ENCODE measurements at regions not wholly inside any gene's neighbourhood (a gene's known extent, or its start where the extent isn't known, plus 50 kb on each side); places are given as distances from the start of the nearest gene placed in this dataset.
A peak's percentile ranks its signal among the peaks of the same experiment; 100 is the strongest.

DNA sequence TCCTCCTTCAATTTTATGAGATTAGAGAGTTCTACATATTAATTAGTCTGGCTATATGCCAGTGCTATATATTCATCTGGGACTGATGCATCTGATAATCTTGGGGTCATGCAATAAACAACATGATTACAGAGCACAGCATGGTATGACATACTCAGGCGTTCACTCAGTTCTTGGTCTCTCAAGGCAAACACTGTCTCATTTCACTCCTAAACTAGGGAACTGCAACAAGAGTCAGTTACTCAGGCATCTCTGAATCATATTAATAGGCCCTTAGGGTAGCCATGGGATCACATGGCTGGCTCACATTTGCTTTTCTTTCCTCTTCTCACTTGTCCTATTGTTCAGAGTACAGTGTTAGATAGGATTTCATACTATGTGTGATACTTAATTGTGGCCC lies 91.8 kb upstream of the TMEM260 start:
- TF ChIP-seq, protein P1, sequence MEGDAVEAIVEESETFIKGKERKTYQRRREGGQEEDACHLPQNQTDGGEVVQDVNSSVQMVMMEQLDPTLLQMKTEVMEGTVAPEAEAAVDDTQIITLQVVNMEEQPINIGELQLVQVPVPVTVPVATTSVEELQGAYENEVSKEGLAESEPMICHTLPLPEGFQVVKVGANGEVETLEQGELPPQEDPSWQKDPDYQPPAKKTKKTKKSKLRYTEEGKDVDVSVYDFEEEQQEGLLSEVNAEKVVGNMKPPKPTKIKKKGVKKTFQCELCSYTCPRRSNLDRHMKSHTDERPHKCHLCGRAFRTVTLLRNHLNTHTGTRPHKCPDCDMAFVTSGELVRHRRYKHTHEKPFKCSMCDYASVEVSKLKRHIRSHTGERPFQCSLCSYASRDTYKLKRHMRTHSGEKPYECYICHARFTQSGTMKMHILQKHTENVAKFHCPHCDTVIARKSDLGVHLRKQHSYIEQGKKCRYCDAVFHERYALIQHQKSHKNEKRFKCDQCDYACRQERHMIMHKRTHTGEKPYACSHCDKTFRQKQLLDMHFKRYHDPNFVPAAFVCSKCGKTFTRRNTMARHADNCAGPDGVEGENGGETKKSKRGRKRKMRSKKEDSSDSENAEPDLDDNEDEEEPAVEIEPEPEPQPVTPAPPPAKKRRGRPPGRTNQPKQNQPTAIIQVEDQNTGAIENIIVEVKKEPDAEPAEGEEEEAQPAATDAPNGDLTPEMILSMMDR (IDR thresholded peaks at IDR 0.05; ENCODE audit: control extremely low read depth, extremely low read depth), result no peak
- ATAC-seq (ENCODE audit: insufficient read depth, low FRiP score), result no peak
- no peak overlapping the region for H3K27ac ChIP-seq (ENCODE audit: low read depth in 1 of 2, low read length in 1 of 2)
- no peak for DNase-seq
- H3K4me3 ChIP-seq, result no peak overlapping the region
- no peaks in the 10 kb centered on the region for H3K9me3 ChIP-seq (ENCODE audit: control insufficient read depth in 4 of 4, insufficient read depth in 3 of 4, low read length in 3 of 4)
- 52 to 63% methylated on average over 1 of the region's 1 CpG for WGBS, 2 donors
- H3K27me3 ChIP-seq (ENCODE audit: control insufficient read depth in 3 of 3, insufficient read depth in 3 of 3, low read length in 2 of 3), result peaks cover 0 to 2% (median 0%) of the 10 kb centered on the region in 3 donors
- H3K36me3 ChIP-seq (ENCODE audit: control insufficient read depth in 4 of 4, insufficient read depth in 4 of 4, low read length in 4 of 4), result no peaks in the 10 kb centered on the region
- peaks cover 0 to 5% (median 0%) of the 10 kb centered on the region in 5 donors for H3K4me1 ChIP-seq (ENCODE audit: control insufficient read depth in 5 of 5, insufficient read depth in 5 of 5, low read length in 5 of 5)
- H3K9ac ChIP-seq (ENCODE audit: insufficient read depth in 1 of 2, low read length in 2 of 2), result no peak overlapping the region

DNA sequence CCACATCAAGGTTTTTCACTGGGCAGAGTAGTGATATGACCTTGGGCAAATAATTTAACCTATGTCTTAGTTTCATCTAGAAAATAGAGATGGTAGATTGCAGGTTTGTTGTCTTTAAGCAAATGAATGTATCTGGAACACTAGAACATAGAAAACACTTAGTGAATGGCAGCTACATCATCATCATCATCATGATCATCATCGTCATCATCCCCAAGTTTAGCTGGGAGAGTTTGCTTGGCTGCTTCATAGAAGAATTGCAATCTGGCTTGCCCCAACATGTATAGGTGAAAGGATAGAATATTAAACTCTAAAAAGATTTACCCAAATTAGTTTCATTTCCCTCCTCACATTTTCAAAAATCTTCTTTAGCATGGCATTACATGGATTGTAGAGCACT lies 91.3 kb upstream of the TMEM260 start:
- TF ChIP-seq, protein P1 (IDR thresholded peaks at IDR 0.05; ENCODE audit: control extremely low read depth, extremely low read depth), result no peak
- no peak overlapping the region for H3K27ac ChIP-seq (ENCODE audit: low read depth in 1 of 2, low read length in 1 of 2)
- H3K9ac ChIP-seq (ENCODE audit: insufficient read depth in 1 of 2, low read length in 2 of 2), result no peak overlapping the region
- peaks cover 0 to 2% (median 0%) of the 10 kb centered on the region in 3 donors for H3K27me3 ChIP-seq (ENCODE audit: control insufficient read depth in 3 of 3, insufficient read depth in 3 of 3, low read length in 2 of 3)
- no peaks in the 10 kb centered on the region for H3K36me3 ChIP-seq (ENCODE audit: control insufficient read depth in 4 of 4, insufficient read depth in 4 of 4, low read length in 4 of 4)
- no peak for DNase-seq
- H3K4me1 ChIP-seq (ENCODE audit: control insufficient read depth in 5 of 5, insufficient read depth in 5 of 5, low read length in 5 of 5), result peaks cover 0 to 5% (median 0%) of the 10 kb centered on the region in 5 donors
- no peaks in the 10 kb centered on the region for H3K9me3 ChIP-seq (ENCODE audit: control insufficient read depth in 4 of 4, insufficient read depth in 3 of 4, low read length in 3 of 4)
- no peak for ATAC-seq (ENCODE audit: insufficient read depth, low FRiP score)
- 85 to 97% methylated on average over 1 of the region's 1 CpG for WGBS, 2 donors
- no peak overlapping the region for H3K4me3 ChIP-seq

DNA sequence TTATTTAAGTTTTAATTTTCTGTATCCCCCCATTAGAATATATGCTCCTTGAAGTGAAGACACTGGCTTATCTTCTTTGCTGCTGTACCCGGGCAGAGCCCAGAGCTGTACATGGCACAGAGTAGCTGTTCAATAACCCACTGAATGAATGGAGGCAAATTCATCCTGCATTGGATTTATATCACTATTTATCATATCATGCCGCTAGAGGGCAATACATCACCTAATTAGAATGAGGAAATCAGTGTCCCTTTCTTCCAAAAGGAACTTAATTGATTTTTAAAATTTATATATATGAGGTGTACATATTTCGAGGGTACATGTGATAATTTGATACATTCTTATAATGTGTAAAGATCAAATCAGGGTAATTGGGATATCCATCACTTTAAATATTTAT lies 89.2 kb upstream of the TMEM260 start:
- H3K27ac ChIP-seq (ENCODE audit: low read depth in 1 of 2, low read length in 1 of 2), result no peak overlapping the region
- H3K27me3 ChIP-seq (ENCODE audit: control insufficient read depth in 3 of 3, insufficient read depth in 3 of 3, low read length in 2 of 3), result peaks cover 0 to 2% (median 0%) of the 10 kb centered on the region in 3 donors
- peak in 2 of 3 donors; percentile 28 to 41 for DNase-seq
- TF ChIP-seq, protein P1 (IDR thresholded peaks at IDR 0.05; ENCODE audit: control extremely low read depth, extremely low read depth), result peak; percentile 10
- peaks cover 0 to 5% (median 0%) of the 10 kb centered on the region in 5 donors for H3K4me1 ChIP-seq (ENCODE audit: control insufficient read depth in 5 of 5, insufficient read depth in 5 of 5, low read length in 5 of 5)
- WGBS, 2 donors, result 12 to 20% methylated on average over 3 of the region's 3 CpGs
- ATAC-seq (ENCODE audit: insufficient read depth, low FRiP score), result no peak
- H3K9ac ChIP-seq (ENCODE audit: insufficient read depth in 1 of 2, low read length in 2 of 2), result no peak overlapping the region
- no peak overlapping the region for H3K4me3 ChIP-seq
- H3K36me3 ChIP-seq (ENCODE audit: control insufficient read depth in 4 of 4, insufficient read depth in 4 of 4, low read length in 4 of 4), result no peaks in the 10 kb centered on the region
- no peaks in the 10 kb centered on the region for H3K9me3 ChIP-seq (ENCODE audit: control insufficient read depth in 4 of 4, insufficient read depth in 3 of 4, low read length in 3 of 4)
